Heart left ventricle (tissue), 13 donors: ENCODE measurements at regions not wholly inside any gene's neighbourhood (a gene's known extent, or its start where the extent isn't known, plus 50 kb on each side); places are given as distances from the start of the nearest gene placed in this dataset.

ENCODE experiments used
- POLR2A ChIP-seq, 2 donors: fragments of 450-650 bp; IDR thresholded peaks; one replicate each; pipeline ENCODE4 v1.6.1; 2017; ENCODE audit warnings: antibody characterized with exemption in 2 of 2, mild to moderate bottlenecking in 2 of 2, moderate library complexity in 2 of 2
- TF ChIP-seq, protein P1 (sequence below), 12 donors: fragments of 200-600 bp; sonication (generic) in 4 of 12; IDR thresholded peaks; one replicate each; pipeline versions ENCODE4 v1.5.0 to v1.8.0; 2018 to 2022; ENCODE audit warnings: antibody characterized with exemption in 12 of 12, mild to moderate bottlenecking in 5 of 12
- donor health status: ischemic (EF 13 %, LVEDD 7.1; RV severe dilation, severe dysfunction).
- donor health status: DM: no; HTN: yes; CAD: no.
- donor health status: DM: no; HTN: no; CAD: no.
- donor health status: ischemic (EF 25% LVEDD 6.9; RV normal size, moderate dysfunction).
- donor health status: ischemic (EF 25% LVEDD 5.7; RV mildly dilated, moderate dysfunction).
- donor health status: ischemic (EF 35%, LVEDD 5.7; RV mildly dilated, moderate dysfunction).
- donor health status: nonischemic (EF 11% LVEDD 7.7; RV severe dilation, severe dysfunction).
- donor health status: DM: yes; HTN: yes; CAD: no.
- donor health status: PGD.
- donor health status: ischemic (EF 29% LVEDD 5.4; RV normal size, mild dysfunction).
- donor health status: nonischemic (EF 23%, LVEDD 6.1; RV moderate dilation, normal function).

DNA sequence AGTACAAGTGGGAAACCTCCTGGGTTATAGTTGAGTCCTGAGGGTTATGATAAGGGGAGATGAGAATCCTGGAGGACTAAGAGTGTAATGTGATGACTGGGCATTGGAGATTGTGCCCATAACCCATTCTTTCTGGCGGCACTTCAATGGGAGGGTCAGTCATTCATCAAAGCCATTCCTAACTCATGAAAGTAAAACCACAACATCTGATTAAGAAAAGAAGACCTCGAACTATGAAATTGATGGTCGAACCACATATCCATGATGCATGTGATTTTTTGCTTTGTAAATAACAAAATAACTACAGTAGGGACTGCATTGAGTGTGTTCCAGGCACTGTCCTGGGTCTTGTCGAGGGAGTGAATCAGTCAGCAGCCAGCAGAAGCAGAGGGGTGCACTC lies 215.1 kb downstream of the SHQ1 start:
- TF ChIP-seq, protein P1, sequence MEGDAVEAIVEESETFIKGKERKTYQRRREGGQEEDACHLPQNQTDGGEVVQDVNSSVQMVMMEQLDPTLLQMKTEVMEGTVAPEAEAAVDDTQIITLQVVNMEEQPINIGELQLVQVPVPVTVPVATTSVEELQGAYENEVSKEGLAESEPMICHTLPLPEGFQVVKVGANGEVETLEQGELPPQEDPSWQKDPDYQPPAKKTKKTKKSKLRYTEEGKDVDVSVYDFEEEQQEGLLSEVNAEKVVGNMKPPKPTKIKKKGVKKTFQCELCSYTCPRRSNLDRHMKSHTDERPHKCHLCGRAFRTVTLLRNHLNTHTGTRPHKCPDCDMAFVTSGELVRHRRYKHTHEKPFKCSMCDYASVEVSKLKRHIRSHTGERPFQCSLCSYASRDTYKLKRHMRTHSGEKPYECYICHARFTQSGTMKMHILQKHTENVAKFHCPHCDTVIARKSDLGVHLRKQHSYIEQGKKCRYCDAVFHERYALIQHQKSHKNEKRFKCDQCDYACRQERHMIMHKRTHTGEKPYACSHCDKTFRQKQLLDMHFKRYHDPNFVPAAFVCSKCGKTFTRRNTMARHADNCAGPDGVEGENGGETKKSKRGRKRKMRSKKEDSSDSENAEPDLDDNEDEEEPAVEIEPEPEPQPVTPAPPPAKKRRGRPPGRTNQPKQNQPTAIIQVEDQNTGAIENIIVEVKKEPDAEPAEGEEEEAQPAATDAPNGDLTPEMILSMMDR (IDR thresholded peaks at IDR 0.05): no peak
- no peak for TF ChIP-seq POLR2A (IDR thresholded peaks at IDR 0.05)
